BE2C (cell line): ENCODE measurements at regions not wholly inside any gene's neighbourhood (a gene's known extent, or its start where the extent isn't known, plus 50 kb on each side); places are given as distances from the start of the nearest gene placed in this dataset.

Experiments
- DNase-seq: peaks from one replicate; pipeline ENCODE4 v3.0.0-alpha.2; 2020
- H3K27me3 ChIP-seq: fragments of 250-450 bp; sonication (Bioruptor Pico); 2 replicates; pipeline ENCODE4 v1.5.1; 2020; ENCODE audit warnings: mild to moderate bottlenecking
- H3K36me3 ChIP-seq: fragments of 250-450 bp; sonication (Bioruptor Pico); 2 replicates; pipeline ENCODE4 v1.5.1; 2020; ENCODE audit warnings: mild to moderate bottlenecking
- H3K4me1 ChIP-seq: fragments of 250-450 bp; sonication (Bioruptor Pico); 2 replicates; pipeline ENCODE4 v1.5.1; 2020
- H3K4me3 ChIP-seq: 2 replicates; pipeline ENCODE4 v1.5.1; 2011; ENCODE audit warnings: low read depth, low read length
- H3K9me3 ChIP-seq: fragments of 250-450 bp; sonication (Bioruptor Pico); 2 replicates; pipeline ENCODE4 v1.5.1; 2020
- CTCF ChIP-seq: IDR thresholded peaks from 2 replicates; pipeline ENCODE4 v1.5.1; 2012; ENCODE audit warnings: mild to moderate bottlenecking, low read depth, low read length

DNA sequence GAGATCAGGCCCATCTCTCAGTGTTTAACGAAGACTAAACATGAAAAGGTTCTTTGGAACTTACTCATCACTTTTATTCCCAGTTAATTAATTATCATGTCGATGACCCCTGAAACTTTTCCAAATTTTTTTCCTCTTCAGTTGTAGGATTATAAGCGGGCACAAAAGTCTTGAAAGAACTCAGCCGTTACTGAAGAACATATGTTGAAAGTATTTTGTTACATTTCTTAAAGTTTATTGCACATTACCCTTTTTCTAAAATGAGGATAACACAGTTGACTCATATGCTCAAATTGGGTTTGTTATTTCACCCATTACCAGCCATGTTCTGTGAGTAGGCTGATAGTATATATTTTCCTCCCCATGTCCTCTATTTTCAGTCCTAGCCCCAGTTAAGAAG is 75.9 kb upstream of the COL3A1 start:
- no peaks in the 10 kb centered on the region for H3K4me1 ChIP-seq
- no peaks in the 10 kb centered on the region for H3K36me3 ChIP-seq
- H3K4me3 ChIP-seq: no peak overlapping the region
- DNase-seq: no peak
- H3K27me3 ChIP-seq: no peaks in the 10 kb centered on the region
- H3K9me3 ChIP-seq: no peaks in the 10 kb centered on the region
- no peak for TF ChIP-seq CTCF

- no peaks in the 10 kb centered on the region for H3K4me1 ChIP-seq
- H3K9me3 ChIP-seq: no peaks in the 10 kb centered on the region
- H3K36me3 ChIP-seq: no peaks in the 10 kb centered on the region
- no peak for TF ChIP-seq CTCF
- no peak overlapping the region for H3K4me3 ChIP-seq
- H3K27me3 ChIP-seq: no peaks in the 10 kb centered on the region
- DNase-seq: no peak
These were observed 71.2 kb upstream of the COL3A1 start for GRCh38 chr2:188902901-188903491.

- no peak for DNase-seq
- H3K9me3 ChIP-seq: no peaks in the 10 kb centered on the region
- no peak for TF ChIP-seq CTCF
- H3K27me3 ChIP-seq: no peaks in the 10 kb centered on the region
- H3K4me3 ChIP-seq: no peak overlapping the region
- H3K36me3 ChIP-seq: no peaks in the 10 kb centered on the region
- H3K4me1 ChIP-seq: no peaks in the 10 kb centered on the region
These were observed 70.4 kb upstream of the COL3A1 start for GRCh38 chr2:188903740-188904139.

- Histone ChIP-seq H3K9me3 (no peaks in the 10 kb centered on the region), H3K27me3 (no peaks in the 10 kb centered on the region), H3K4me1 (no peaks in the 10 kb centered on the region), H3K4me3 (no peak overlapping the region), H3K36me3 (no peaks in the 10 kb centered on the region)
- DNase-seq: no peak
- TF ChIP-seq CTCF: no peak
These were observed 65.1 kb upstream of the COL3A1 start for GRCh38 chr2:188909036-188909435.

DNA sequence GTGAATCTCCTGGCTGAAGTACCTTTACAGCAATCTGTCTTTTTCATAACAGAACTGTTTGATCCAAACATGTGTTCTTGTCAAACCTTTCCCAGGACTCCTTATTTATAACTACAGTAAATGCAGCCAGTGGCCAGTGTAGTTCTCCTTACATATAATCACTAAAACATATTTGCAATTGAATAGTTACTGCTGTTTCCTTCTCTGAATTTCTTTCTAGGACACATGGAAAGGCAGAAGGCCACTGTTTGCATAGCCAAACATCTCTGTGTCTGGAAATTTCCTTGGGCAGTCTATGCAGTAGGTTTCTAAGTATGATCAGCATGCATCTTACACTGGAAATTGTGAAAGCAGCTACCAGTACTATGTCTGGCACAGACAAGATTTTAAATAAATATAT is 57.4 kb upstream of the COL3A1 start:
- H3K4me3 ChIP-seq: no peak overlapping the region

More for the DNA sequence above, 57.4 kb upstream of the COL3A1 start:
- Histone ChIP-seq H3K4me1 (no peaks in the 10 kb centered on the region), H3K9me3 (no peaks in the 10 kb centered on the region), H3K27me3 (no peaks in the 10 kb centered on the region), H3K36me3 (no peaks in the 10 kb centered on the region)
- DNase-seq: no peak
- TF ChIP-seq CTCF: no peak
